T47D (cell line): ENCODE measurements at regions not wholly inside any gene's neighbourhood (a gene's known extent, or its start where the extent isn't known, plus 50 kb on each side); places are given as distances from the start of the nearest gene placed in this dataset.
"Not testable (repeated sequence)": the region's sequence is repeated elsewhere in the genome, so short reads cannot be mapped to it uniquely, and the experiment has no call there.

Experiments used
- DNase-seq, 2 experiments: peaks; one replicate each; pipeline versions ENCODE4 v3.0.0 to v3.0.0-alpha.2; 2011 to 2012; ENCODE audit warnings: low read depth in 1 of 2, low spot score in 1 of 2
- JUND ChIP-seq: IDR thresholded peaks from 2 replicates; pipeline ENCODE4 v1.6.1; 2012; ENCODE audit warnings: low read depth
- in situ Hi-C: cut with HindIII; loops from 2 replicates; pipeline ENCODE4 v1.10.0; 2016; ENCODE audit warnings: low sequenced_read_pairs, low pct_unique_long_range_greater_than_20kb

DNA sequence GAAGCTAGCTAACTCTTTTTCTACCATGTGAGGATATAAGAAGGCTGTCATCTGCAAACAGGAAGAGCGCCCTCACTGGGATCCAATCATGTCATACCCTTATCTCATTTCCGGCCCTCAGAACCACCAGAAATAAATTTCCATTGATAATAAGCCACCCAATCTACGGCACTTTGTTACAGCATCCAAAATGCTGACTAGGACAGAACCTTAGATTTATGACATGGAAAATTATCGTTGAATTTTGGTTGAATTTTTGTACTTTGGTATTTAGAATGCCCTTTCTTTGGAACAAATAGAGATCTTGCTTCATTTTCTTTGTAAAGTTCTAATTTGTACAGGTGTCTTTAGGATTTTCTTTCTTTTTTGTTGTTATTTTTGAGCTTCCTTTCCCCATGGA, 53.3 kb upstream of the CYLC2 start:
- no peak for DNase-seq
- in situ Hi-C loops, result no loop called here
- TF ChIP-seq JUND, result no peak

DNA sequence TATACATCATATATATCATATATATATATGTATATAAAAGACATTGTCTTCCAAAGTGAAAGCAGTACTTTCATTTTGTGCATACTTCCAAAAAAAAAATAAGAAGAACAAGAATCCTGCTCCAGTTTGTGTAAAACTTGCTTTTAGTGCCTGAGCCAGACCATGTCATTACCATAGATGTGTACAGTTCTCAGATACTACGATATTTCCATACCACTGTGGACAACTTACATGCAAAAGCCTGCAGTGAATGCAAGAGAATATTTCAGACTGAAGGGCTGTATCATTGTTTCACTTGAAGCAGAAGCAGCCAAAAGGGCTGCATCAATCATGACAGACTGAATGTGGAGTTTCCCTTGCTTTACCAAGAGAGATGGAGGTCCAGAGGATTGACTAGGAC, 72.6 kb upstream of the CYLC2 start:
- in situ Hi-C loops, result no loop called here
- TF ChIP-seq JUND, result no peak
- no peak for DNase-seq

DNA sequence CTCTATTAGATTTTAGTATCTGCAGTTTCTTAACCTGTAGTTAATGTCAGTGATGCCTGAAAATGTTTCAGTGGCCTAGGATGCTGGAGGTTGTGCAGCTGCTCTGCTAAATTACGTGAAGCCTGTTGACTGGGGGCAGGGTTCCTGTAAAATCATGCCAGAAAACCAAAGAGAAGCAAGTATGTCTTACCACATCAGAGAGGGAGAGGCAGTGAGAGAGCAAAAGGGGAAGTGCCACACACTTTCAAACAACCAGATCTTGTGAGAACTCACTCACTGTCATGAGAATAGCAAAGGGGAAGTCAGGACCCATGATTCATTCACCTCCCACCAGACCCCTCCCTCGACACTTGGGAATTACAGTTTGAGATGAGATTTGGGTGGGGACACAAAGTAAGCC, 83.9 kb upstream of the CYLC2 start:
- no peak for DNase-seq
- TF ChIP-seq JUND, result no peak
- in situ Hi-C loops, result no loop called here

DNA sequence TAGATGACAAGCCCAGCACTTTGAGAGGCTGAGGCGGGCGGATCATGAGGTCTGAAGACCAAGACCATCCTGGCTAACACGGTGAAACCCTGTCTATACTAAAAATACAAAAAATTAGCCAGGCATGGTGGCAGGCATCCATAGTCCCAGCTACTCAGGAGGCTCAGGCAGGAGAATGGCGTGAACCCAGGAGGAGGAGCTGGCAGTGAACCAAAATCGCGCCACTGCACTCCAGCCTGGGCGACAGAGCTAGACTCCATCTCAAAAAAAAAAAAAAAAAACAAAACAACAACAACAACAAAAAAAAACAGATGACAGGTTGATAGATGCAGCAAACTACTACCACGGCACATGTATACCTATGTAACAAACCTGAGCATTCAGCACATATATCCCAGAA, 89.3 kb upstream of the CYLC2 start:
- in situ Hi-C loops, DNase-seq: not testable (repeated sequence)

DNA sequence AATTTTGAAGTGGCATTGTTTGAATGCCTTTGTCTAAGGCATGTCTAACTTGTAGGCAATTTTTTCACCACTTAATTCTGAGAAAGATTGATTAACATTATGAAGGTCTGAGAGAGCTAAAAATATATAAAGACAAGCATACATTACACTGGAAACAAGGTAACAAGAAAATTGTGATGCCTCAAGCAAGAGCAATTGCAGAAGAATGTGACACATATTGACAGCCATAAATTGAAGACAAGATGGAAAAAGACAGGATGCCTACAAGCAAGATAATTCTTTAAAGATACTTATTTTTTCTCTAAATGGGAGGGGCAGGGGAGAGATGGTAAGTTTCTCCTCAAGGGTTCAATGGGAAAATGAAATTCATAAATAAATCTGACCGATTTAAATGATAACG, 103.1 kb upstream of the CYLC2 start:
- DNase-seq, result no peak
- TF ChIP-seq JUND, result no peak
- in situ Hi-C loops, result no loop called here

DNA sequence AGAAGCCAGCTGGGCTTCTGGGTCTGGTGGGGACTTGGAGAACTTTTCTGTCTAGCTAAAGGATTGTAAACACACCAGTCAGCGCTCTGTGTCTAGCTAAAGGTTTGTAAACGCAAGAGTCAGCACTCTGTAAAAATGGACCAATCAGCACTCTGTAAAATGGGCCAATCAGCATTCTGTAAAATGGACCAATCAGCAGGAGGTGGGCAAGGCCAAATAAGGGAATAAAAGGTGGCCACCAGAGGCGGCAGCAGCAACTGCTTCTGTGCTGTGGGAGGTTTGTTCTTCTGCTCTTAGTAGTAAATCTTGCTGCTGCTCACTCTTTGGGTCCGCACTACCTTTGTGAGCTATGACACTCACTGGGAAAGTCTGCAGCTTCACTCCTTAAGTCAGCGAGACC, 106.4 kb upstream of the CYLC2 start:
- peak in 1 of 2 experiments; percentile 2 for DNase-seq
- in situ Hi-C loops, result not testable (repeated sequence)

DNA sequence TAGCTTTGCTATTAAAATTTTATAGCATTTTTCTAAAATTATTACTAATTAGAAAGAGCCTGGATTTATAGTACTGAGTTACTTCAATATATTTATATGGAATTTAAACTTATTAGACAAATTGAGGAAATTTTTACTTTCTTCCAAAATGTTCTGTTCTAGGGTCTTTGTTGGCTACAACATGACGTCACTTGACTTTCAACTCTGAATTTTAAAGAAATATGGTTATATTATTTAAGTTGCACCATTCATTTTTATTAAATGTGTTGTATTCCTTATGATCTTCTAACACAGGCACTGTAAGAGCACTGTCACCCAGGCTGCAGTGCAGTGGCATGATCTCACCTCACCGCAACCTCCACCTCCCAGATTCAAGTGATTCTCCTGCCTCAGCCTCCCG, 119.4 kb upstream of the CYLC2 start:
- in situ Hi-C loops, result no loop called here
- no peak for TF ChIP-seq JUND
- no peak for DNase-seq

DNA sequence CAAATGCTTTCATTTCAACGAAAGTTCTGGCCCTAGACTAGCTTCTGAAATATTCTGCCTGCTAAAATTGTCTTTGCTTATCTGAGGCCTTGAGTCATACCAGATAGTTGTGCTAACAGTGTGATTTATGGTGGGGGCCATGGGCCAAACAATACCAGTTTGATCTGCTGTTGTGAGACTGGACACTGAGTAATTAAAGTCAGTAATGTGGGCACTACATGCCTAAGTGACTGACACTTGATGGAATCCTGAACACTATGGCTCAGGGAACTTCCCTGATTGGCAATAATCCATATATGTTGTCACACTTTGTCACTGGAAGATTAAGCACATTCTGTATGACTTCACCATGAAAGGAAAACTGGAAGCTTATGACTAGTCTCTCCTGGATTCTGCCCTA, 127.6 kb upstream of the CYLC2 start:
- no peak for TF ChIP-seq JUND
- no peak for DNase-seq
- in situ Hi-C loops, result no loop called here

DNA sequence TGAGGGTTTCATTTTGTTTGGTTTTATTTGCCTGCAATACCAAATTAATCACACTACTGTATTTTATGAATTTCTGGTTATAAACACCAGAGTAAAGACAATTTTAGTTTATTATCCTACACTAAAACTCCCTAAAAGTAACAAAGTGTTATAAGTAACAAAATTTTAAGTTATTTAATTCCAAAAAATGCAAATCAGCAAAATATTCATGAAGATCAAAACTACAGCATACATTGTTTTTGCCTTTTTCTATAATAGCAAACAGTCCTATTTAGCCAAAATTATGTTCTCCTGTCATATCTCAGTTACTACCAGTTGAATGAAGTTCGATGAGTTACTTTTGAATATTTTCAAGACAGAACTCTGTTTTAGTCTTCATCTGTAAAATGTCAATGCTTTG, 132.7 kb upstream of the CYLC2 start:
- no peak for DNase-seq
- in situ Hi-C loops, result no loop called here
- TF ChIP-seq JUND, result no peak

DNA sequence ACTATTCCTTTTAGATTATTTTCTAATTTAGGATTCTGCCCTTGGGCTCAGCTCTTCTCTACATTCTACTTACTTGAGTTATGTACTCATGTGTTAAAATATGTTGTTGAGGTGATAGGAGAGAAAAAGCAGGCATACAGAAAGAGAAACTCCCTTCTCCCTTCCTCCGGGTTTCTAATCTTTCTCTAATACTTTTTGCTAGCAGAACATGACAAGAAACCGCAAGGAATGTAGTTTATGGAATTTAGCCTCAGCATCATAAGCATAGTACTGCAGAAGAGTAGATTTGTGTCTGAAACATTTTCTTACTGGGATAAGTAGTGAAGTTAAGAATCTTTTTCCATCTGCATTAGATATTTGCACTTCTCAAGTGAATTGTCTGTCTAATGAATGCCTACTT, 139.5 kb upstream of the CYLC2 start:
- DNase-seq, result no peak
- in situ Hi-C loops, result no loop called here
- no peak for TF ChIP-seq JUND

DNA sequence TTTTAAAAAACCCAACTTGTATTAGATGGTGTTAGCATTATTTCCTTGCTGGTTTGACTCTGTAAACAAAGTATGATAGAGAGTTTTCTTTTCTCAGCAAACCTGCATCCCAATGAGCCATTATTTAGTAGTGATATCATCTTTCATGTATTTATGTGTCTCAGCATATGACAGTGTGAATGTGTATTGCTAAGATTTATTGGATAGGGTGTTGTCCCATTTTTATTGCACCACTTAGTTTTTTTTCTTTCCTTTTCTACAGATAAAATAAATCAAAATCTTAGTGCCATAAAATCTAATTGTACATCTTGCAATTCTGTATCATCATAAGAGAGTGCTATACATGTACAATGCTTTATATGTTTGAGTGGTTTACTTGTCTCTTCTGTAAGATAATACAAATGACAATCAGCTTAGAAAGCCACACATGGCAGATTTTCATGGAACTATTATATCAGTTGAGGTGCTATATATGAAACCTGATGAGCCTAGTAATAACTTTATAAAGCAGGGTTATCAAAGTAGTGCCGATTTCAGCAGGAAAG, 149.2 kb upstream of the CYLC2 start:
- DNase-seq, result no peak
- in situ Hi-C loops, result no loop called here

DNA sequence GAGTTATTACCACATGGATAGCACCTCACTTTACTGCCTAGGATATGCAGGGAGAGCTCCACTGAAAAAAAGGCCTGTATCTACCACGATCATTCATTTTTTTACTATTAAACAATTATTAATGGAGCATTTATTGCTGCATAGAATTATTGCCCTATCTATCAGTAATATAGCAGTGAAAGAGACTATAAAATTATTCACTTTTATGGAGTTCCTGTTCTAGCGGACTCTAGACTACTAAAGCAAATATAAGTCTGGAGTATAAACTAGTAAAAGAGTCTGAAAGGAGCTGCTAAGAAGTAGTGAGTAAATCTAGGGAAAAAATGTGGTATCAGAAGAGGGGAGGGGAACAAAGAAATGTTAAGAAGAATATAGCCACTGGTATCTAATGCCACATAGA, 150.4 kb upstream of the CYLC2 start:
- in situ Hi-C loops, result no loop called here
- TF ChIP-seq JUND, result no peak
- DNase-seq, result no peak

More for the DNA sequence above, 149.2 kb upstream of the CYLC2 start:
- no peak for TF ChIP-seq JUND

DNA sequence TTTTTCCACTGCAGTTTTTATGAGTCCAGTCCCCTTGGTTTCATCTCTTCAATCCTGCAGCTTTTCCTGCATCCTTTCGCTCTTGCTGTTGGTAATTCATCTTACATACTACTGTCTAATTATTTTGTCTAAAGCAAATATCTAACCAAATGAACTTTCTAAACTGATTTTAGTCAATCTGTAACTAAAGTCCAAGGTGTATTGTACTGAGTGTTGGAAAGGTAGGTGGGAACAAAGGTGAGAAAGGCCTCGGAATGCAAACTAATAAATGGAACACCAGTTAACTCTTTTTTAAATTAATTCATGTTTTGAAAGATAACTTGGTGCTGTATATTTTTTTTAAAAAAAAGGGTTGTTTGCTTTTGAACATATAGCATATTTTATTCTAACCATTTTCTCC, 152.7 kb upstream of the CYLC2 start:
- in situ Hi-C loops, result no loop called here
- TF ChIP-seq JUND, result no peak
- no peak for DNase-seq

DNA sequence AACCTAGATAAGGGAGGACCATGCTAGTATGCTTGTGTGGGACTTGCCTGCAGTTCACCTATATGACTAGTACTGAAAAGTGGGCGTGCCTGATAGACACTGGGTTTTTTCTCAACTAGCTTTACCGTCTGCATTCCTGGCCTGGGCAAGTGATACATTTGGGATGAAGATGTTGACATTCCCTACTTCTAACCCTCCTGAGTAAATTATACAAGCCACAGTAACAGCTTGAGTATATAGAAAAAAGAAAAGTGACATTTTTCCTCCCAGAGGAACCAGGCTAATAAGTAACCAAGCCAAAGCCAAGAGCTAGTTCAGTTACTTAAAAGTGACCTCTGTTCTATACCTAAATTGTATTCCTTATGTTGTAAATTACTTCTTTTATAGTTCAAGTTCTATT, 153.8 kb upstream of the CYLC2 start:
- no peak for TF ChIP-seq JUND
- in situ Hi-C loops, result no loop called here
- no peak for DNase-seq
